Trophoblast cell (in vitro differentiated cells and primary cell): ENCODE measurements at regions not wholly inside any gene's neighbourhood (a gene's known extent, or its start where the extent isn't known, plus 50 kb on each side); places are given as distances from the start of the nearest gene placed in this dataset.
A peak's percentile ranks its signal among the peaks of the same experiment; 100 is the strongest.

Source experiments
- DNase-seq, 2 donors: peaks; one replicate each; pipeline ENCODE4 v3.0.0-alpha.2; 2016
- H2AFZ ChIP-seq: 2 replicates; pipeline ENCODE4 v1.6.1; 2013; ENCODE audit warnings: low read length, moderate library complexity, mild to moderate bottlenecking; ENCODE audit not compliant: insufficient read depth, poor library complexity
- H2AK5ac ChIP-seq: 2 replicates; pipeline ENCODE4 v1.6.1; 2013; ENCODE audit warnings: mild to moderate bottlenecking, low read length
- H2BK120ac ChIP-seq: 2 replicates; pipeline ENCODE4 v1.6.1; 2013; ENCODE audit warnings: low read length, mild to moderate bottlenecking, moderate library complexity; ENCODE audit not compliant: insufficient read depth, poor library complexity
- H2BK12ac ChIP-seq: 2 replicates; pipeline ENCODE4 v1.6.1; 2013; ENCODE audit warnings: mild to moderate bottlenecking, low read length, moderate library complexity
- H2BK5ac ChIP-seq: 2 replicates; pipeline ENCODE4 v1.6.1; 2013; ENCODE audit warnings: low read length, low read depth, moderate library complexity, mild to moderate bottlenecking; ENCODE audit not compliant: poor library complexity
- H3K14ac ChIP-seq: 2 replicates; pipeline ENCODE4 v1.6.1; 2013; ENCODE audit warnings: mild to moderate bottlenecking, low read length
- H3K18ac ChIP-seq: 2 replicates; pipeline ENCODE4 v1.6.1; 2013; ENCODE audit warnings: mild to moderate bottlenecking, low read length
- H3K23ac ChIP-seq: 2 replicates; pipeline ENCODE4 v1.6.1; 2013; ENCODE audit warnings: low read length
- H3K27ac ChIP-seq: 2 replicates; pipeline ENCODE4 v1.5.1; 2013; ENCODE audit warnings: low read depth, mild to moderate bottlenecking, inconsistent platforms, low read length, moderate library complexity
- H3K27me3 ChIP-seq: 2 replicates; pipeline ENCODE4 v1.6.1; 2013; ENCODE audit warnings: inconsistent platforms, mild to moderate bottlenecking, low read length, moderate library complexity; ENCODE audit not compliant: insufficient read depth
- H3K36me3 ChIP-seq, 2 experiments: 1 replicate in 1 of 2; 2 replicates in 1 of 2; pipeline ENCODE4 v1.6.1; 2013; ENCODE audit warnings: low read length in 2 of 2, mild to moderate bottlenecking in 2 of 2, moderate library complexity in 1 of 2; ENCODE audit not compliant: insufficient read depth in 2 of 2, control insufficient read depth in 1 of 2
- H3K4ac ChIP-seq: 2 replicates; pipeline ENCODE4 v1.6.1; 2013; ENCODE audit warnings: low read depth, mild to moderate bottlenecking, low read length, moderate library complexity
- H3K4me1 ChIP-seq, 2 experiments: 1 replicate in 1 of 2; 2 replicates in 1 of 2; pipeline ENCODE4 v1.6.1; 2013; ENCODE audit warnings: low read length in 2 of 2, mild to moderate bottlenecking in 2 of 2, moderate library complexity in 1 of 2; ENCODE audit not compliant: insufficient read depth in 2 of 2, control insufficient read depth in 1 of 2
- H3K4me2 ChIP-seq: 2 replicates; pipeline ENCODE4 v1.6.1; 2013; ENCODE audit warnings: inconsistent platforms, mild to moderate bottlenecking, low read length, moderate library complexity
- H3K4me3 ChIP-seq: 2 replicates; pipeline ENCODE4 v1.5.1; 2013; ENCODE audit warnings: mild to moderate bottlenecking, low read depth, low read length, inconsistent platforms
- H3K79me1 ChIP-seq: one replicate; pipeline ENCODE4 v1.6.1; 2013; ENCODE audit warnings: low read length
- H3K79me2 ChIP-seq: 2 replicates; pipeline ENCODE4 v1.6.1; 2013; ENCODE audit warnings: low read length, mild to moderate bottlenecking; ENCODE audit not compliant: control insufficient read depth, insufficient read depth, poor library complexity
- H3K9ac ChIP-seq: 2 replicates; pipeline ENCODE4 v1.6.1; 2013; ENCODE audit warnings: mild to moderate bottlenecking, low read length
- H3K9me3 ChIP-seq: 2 replicates; pipeline ENCODE4 v1.6.1; 2013; ENCODE audit warnings: low read depth, mild to moderate bottlenecking, control low read depth, inconsistent platforms, low read length; ENCODE audit not compliant: insufficient read depth
- H4K12ac ChIP-seq: 2 replicates; pipeline ENCODE4 v1.6.1; 2013; ENCODE audit warnings: low read depth, mild to moderate bottlenecking, low read length, moderate library complexity
- H4K8ac ChIP-seq: 2 replicates; pipeline ENCODE4 v1.6.1; 2013; ENCODE audit warnings: low read depth, mild to moderate bottlenecking, low read length, moderate library complexity
- H4K91ac ChIP-seq: one replicate; pipeline ENCODE4 v1.6.1; 2013; ENCODE audit warnings: low read depth, mild to moderate bottlenecking, low read length, moderate library complexity
- WGBS: extraction: QIAGEN DNeasy Blood & Tissue Kit; methylation state at CpG from one replicate; pipeline ENCODE4 v1.1.7; 2013; ENCODE audit warnings: missing lambda C conversion rate; ENCODE audit not compliant: insufficient read length, insufficient coverage; ENCODE audit errors: extremely low coverage; 5-methylcytosine and 5-hydroxymethylcytosine counted together

DNA sequence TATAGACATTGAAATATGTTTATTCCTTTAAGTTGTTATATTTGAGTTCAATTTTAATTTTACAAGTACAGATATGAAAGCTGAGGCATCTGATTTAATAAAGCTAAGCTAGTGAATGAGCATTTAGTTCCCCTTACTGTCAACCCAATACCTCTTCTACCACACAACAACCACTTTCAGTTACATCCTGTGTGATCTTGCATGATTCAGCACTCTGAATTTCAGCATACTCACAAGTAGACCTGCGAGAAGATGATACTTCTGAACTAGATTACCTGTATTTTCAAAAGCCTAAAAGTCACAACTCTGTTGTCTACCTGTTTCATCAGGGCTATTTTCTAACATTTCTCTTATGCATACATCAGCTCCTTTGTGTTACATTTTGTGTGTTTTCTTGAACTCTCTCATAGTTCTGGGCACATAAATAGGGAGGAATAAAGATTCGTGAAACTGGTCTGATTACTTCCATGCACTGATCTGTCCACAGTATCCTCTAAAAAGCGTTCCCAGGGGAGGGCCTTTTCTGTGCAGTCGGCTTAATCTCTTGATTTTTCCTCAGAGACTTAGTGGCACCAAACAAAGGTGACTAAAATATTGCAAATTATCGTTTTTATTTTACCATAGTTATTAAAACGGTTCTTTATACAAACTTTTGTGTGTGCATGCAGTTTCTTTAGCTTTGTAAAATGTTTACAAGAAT lies 2025.5 kb upstream of the NUDT12 start:
- H4K12ac ChIP-seq = no peak overlapping the region
- no peaks in the 10 kb centered on the region for H3K79me2 ChIP-seq
- WGBS = no CpG with 5 or more reads among the region's 6 CpGs
- no peaks in the 10 kb centered on the region for H3K27me3 ChIP-seq
- DNase-seq = no peak
- no peak overlapping the region for H4K91ac ChIP-seq
- no peak overlapping the region for H3K9ac ChIP-seq
- no peak overlapping the region for H3K27ac ChIP-seq
- no peak overlapping the region for H2BK120ac ChIP-seq
- H3K79me1 ChIP-seq = no peaks in the 10 kb centered on the region
- no peaks in the 10 kb centered on the region for H3K36me3 ChIP-seq
- H3K4me2 ChIP-seq = no peak overlapping the region
- no peak overlapping the region for H3K18ac ChIP-seq
- H3K9me3 ChIP-seq = no peaks in the 10 kb centered on the region
- no peak overlapping the region for H3K4ac ChIP-seq
- no peak overlapping the region for H3K4me3 ChIP-seq
- no peak overlapping the region for H3K23ac ChIP-seq
- no peak overlapping the region for H2AK5ac ChIP-seq
- H3K14ac ChIP-seq = no peak overlapping the region
- no peak overlapping the region for H2BK12ac ChIP-seq
- H4K8ac ChIP-seq = no peak overlapping the region
- no peaks in the 10 kb centered on the region for H3K4me1 ChIP-seq
- H2BK5ac ChIP-seq = no peak overlapping the region
- H2AFZ ChIP-seq = no peak overlapping the region

GRCh38 chr5:105581988-105582690 lies 2019.5 kb upstream of the NUDT12 start:
- Histone ChIP-seq H2BK12ac (no peak overlapping the region), H4K91ac (no peak overlapping the region), H3K18ac (no peak overlapping the region), H3K27me3 (no peaks in the 10 kb centered on the region), H3K9ac (no peak overlapping the region), H4K8ac (no peak overlapping the region), H3K79me1 (no peaks in the 10 kb centered on the region), H3K4me1 (no peaks in the 10 kb centered on the region), H3K36me3 (no peaks in the 10 kb centered on the region), H3K27ac (no peak overlapping the region), H3K23ac (no peak overlapping the region), H3K4ac (no peak overlapping the region), H3K14ac (no peak overlapping the region), H3K9me3 (peaks cover 2% of the 10 kb centered on the region), H3K4me2 (no peak overlapping the region), H4K12ac (no peak overlapping the region), H3K4me3 (no peak overlapping the region), H3K79me2 (no peaks in the 10 kb centered on the region), H2BK120ac (no peak overlapping the region), H2AK5ac (no peak overlapping the region), H2AFZ (no peak overlapping the region), H2BK5ac (no peak overlapping the region)
- no peak for DNase-seq
- no CpG with 5 or more reads among the region's 7 CpGs for WGBS

DNA sequence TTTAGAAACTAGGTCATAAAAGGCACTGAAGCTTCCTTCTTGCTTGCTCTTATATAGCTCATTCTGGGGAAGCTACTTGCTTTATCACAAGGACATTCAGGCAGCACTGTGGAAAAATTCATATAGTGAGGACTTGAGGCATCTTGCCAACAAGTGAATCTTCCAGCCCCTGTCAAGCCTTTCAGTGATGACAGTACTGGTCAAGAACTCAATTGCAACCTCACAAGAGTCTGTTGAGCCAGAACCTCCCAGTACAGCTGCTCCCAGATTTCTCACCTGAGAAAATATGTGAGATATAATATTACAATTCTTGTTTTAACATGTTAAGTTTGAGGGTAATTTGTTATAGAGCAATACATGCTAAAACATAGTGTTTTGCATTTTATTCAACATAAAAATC lies 2011.0 kb upstream of the NUDT12 start:
- no peaks in the 10 kb centered on the region for H3K9me3 ChIP-seq
- no peaks in the 10 kb centered on the region for H3K4me1 ChIP-seq
- H2BK12ac ChIP-seq = no peak overlapping the region
- no peak overlapping the region for H4K12ac ChIP-seq
- H3K79me2 ChIP-seq = no peaks in the 10 kb centered on the region
- H3K18ac ChIP-seq = no peak overlapping the region
- no peaks in the 10 kb centered on the region for H3K79me1 ChIP-seq
- H3K27me3 ChIP-seq = no peaks in the 10 kb centered on the region
- H3K23ac ChIP-seq = no peak overlapping the region
- H2AFZ ChIP-seq = no peak overlapping the region
- H2BK120ac ChIP-seq = no peak overlapping the region
- H3K36me3 ChIP-seq = no peaks in the 10 kb centered on the region
- no peak for DNase-seq
- no peak overlapping the region for H4K8ac ChIP-seq
- no peak overlapping the region for H3K9ac ChIP-seq
- H4K91ac ChIP-seq = no peak overlapping the region
- H3K27ac ChIP-seq = no peak overlapping the region
- H3K4me2 ChIP-seq = no peak overlapping the region
- H2BK5ac ChIP-seq = no peak overlapping the region
- no peak overlapping the region for H3K14ac ChIP-seq
- H3K4me3 ChIP-seq = no peak overlapping the region
- H2AK5ac ChIP-seq = no peak overlapping the region
- no peak overlapping the region for H3K4ac ChIP-seq

DNA sequence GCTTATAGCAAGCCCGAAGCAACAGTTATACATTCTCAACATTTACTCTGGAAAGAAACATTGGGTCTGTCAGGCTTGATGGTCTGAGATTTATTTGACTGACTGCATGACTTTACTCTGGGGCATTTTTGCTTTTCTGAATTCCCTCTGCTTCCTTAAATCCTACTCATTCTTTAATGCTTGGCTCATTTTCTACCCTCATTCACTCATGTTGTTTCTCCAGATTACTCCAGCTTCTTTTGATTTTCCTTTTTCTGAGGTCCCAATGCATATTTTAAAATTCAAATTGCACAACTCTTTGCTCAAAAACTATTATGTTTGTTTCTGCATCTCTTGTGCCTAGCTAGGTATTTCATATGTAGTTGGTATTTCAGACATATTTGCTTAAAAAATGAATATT lies 2002.9 kb upstream of the NUDT12 start:
- H3K27me3 ChIP-seq = no peaks in the 10 kb centered on the region
- H3K14ac ChIP-seq = no peak overlapping the region
- no peak overlapping the region for H3K27ac ChIP-seq
- H2BK120ac ChIP-seq = no peak overlapping the region
- no peaks in the 10 kb centered on the region for H3K9me3 ChIP-seq
- no peaks in the 10 kb centered on the region for H3K79me1 ChIP-seq
- no peak overlapping the region for H3K4me3 ChIP-seq
- no peaks in the 10 kb centered on the region for H3K4me1 ChIP-seq
- DNase-seq = peak in 1 of 2 donors; percentile 71
- no peak overlapping the region for H3K4ac ChIP-seq
- H4K8ac ChIP-seq = no peak overlapping the region
- H2AK5ac ChIP-seq = no peak overlapping the region
- H2BK5ac ChIP-seq = no peak overlapping the region
- H4K12ac ChIP-seq = no peak overlapping the region
- no peak overlapping the region for H3K4me2 ChIP-seq
- no peaks in the 10 kb centered on the region for H3K36me3 ChIP-seq
- no CpG with 5 or more reads among the region's 1 CpG for WGBS
- no peak overlapping the region for H3K23ac ChIP-seq
- H2AFZ ChIP-seq = no peak overlapping the region
- no peak overlapping the region for H3K9ac ChIP-seq
- no peak overlapping the region for H2BK12ac ChIP-seq
- no peak overlapping the region for H4K91ac ChIP-seq
- no peak overlapping the region for H3K18ac ChIP-seq
- no peaks in the 10 kb centered on the region for H3K79me2 ChIP-seq
